GM12878 (cell line): ENCODE measurements at regions not wholly inside any gene's neighbourhood (a gene's known extent, or its start where the extent isn't known, plus 50 kb on each side); places are given as distances from the start of the nearest gene placed in this dataset.

ENCODE experiments used
- ATAC-seq: fragments of 200-7000 bp; cut with Tn5 transposase; 3 replicates; pipeline ENCODE4 v1.9.1; 2020; ENCODE audit warnings: mild to moderate bottlenecking, moderate library complexity
- BruUV-seq: library from RNA; stranded (reverse); fragments of 400-500 nt; replicated peaks from 2 replicates; lab custom pipeline; 2021; lab: Mats Ljungman, UMichigan
- CTCF ChIA-PET: fragments of 300-600 bp; sonication (Branson Sonifier 250); formaldehyde crosslinking; extraction: SDS; loops from one replicate; lab custom pipeline; 2021; ENCODE audit warnings: inconsistent platforms; lab: Yijun Ruan, JAX
- POLR2A ChIA-PET: fragments of 350-600 bp; formaldehyde crosslinking; extraction: SDS; loops from one replicate; lab custom pipeline; 2021; ENCODE audit warnings: inconsistent platforms; lab: Charles Lee
- RAD21 ChIA-PET: fragments of 300-600 bp; sonication (Branson Sonifier 250); formaldehyde crosslinking; loops from one replicate; lab custom pipeline; 2023; ENCODE audit warnings: antibody characterized with exemption; ENCODE audit not compliant: unreplicated experiment; lab: Charles Lee
- SMC1A ChIA-PET: fragments of 300-600 bp; sonication (Branson Sonifier 250); formaldehyde crosslinking; loops from one replicate; lab custom pipeline; 2023; ENCODE audit not compliant: unreplicated experiment, uncharacterized antibody; lab: Charles Lee
- DNase-seq: peaks from one replicate; pipeline ENCODE4 v3.0.0-alpha.2; 2011; ENCODE audit warnings: low read depth, low spot score
- FAIRE-seq: peaks from 3 replicates; lab custom pipeline; 2011; peaks lifted over from hg19 to GRCh38; lab: Jason Lieb, UNC
- H2AFZ ChIP-seq: 2 replicates; pipeline ENCODE4 v1.6.0; 2011; ENCODE audit warnings: low read depth, low read length, control low read depth; ENCODE audit not compliant: control insufficient read depth
- H3K27ac ChIP-seq: 2 replicates; pipeline ENCODE4 v1.5.1; 2011; ENCODE audit warnings: control low read depth; ENCODE audit not compliant: control insufficient read depth, insufficient read depth
- H3K27me3 ChIP-seq, 2 experiments: replicated peaks in 1 of 2; 2 replicates each; pipeline versions ENCODE4 v1.6.0 to v1.6.1; 2011; ENCODE audit warnings: low read length in 1 of 2; ENCODE audit not compliant: control insufficient read depth in 2 of 2, insufficient read depth in 2 of 2
- H3K36me3 ChIP-seq, 2 experiments: 2 replicates each; pipeline ENCODE4 v1.5.1; 2011; ENCODE audit warnings: low read length in 1 of 2; ENCODE audit not compliant: control insufficient read depth in 2 of 2, insufficient read depth in 2 of 2
- H3K4me1 ChIP-seq: 2 replicates; pipeline ENCODE4 v1.6.1; 2011; ENCODE audit warnings: mild to moderate bottlenecking, low read length, moderate library complexity, mixed read lengths; ENCODE audit not compliant: control insufficient read depth, insufficient read depth
- H3K4me2 ChIP-seq: 2 replicates; pipeline ENCODE4 v1.6.0; 2011; ENCODE audit warnings: control low read depth; ENCODE audit not compliant: control insufficient read depth, insufficient read depth
- H3K4me3 ChIP-seq: fragments of 200-600 bp; sonication (generic); 2 replicates; pipeline ENCODE4 v1.5.1; 2016
- H3K79me2 ChIP-seq: 2 replicates; pipeline ENCODE4 v1.6.0; 2011; ENCODE audit warnings: low read length; ENCODE audit not compliant: control insufficient read depth, insufficient read depth
- H3K9ac ChIP-seq: 2 replicates; pipeline ENCODE4 v1.8.0; 2011; ENCODE audit warnings: low read length, control low read depth, mixed read lengths; ENCODE audit not compliant: control insufficient read depth, insufficient read depth
- H3K9me3 ChIP-seq: replicated peaks from 3 replicates; pipeline ENCODE4 v1.5.1; 2011; ENCODE audit warnings: mild to moderate bottlenecking, low read length; ENCODE audit not compliant: control insufficient read depth, insufficient read depth
- H4K20me1 ChIP-seq: 2 replicates; pipeline ENCODE4 v1.6.0; 2011; ENCODE audit not compliant: control insufficient read depth, insufficient read depth
- EED ChIP-seq: sonication (generic); IDR thresholded peaks from 2 replicates; pipeline ENCODE4 v1.6.1; 2016; ENCODE audit warnings: antibody characterized with exemption, low read depth
- GABPA ChIP-seq: IDR thresholded peaks from 2 replicates; pipeline ENCODE4 v1.6.1; 2014; ENCODE audit warnings: antibody characterized with exemption, low read depth, mild to moderate bottlenecking, inconsistent platforms
- POLR2A ChIP-seq: IDR thresholded peaks from 2 replicates; pipeline ENCODE4 v1.6.1; 2011; ENCODE audit warnings: low read depth, mild to moderate bottlenecking, low read length
- POLR2AphosphoS5 ChIP-seq: IDR thresholded peaks from 2 replicates; pipeline ENCODE4 v1.6.1; 2011; ENCODE audit warnings: mild to moderate bottlenecking, low read length, inconsistent platforms
- POU2F2 ChIP-seq: IDR thresholded peaks from 3 replicates; pipeline ENCODE4 v1.6.1; 2011; ENCODE audit warnings: low read depth, mild to moderate bottlenecking, low read length, borderline replicate concordance
- SP1 ChIP-seq: IDR thresholded peaks from one replicate; pipeline ENCODE4 v1.6.1; 2011; ENCODE audit warnings: low read depth, low read length
- TAF1 ChIP-seq: IDR thresholded peaks from 2 replicates; pipeline ENCODE4 v1.6.1; 2011; ENCODE audit warnings: mild to moderate bottlenecking, low read depth, low read length, borderline replicate concordance
- ZNF592 ChIP-seq: fragments of 450-650 bp; IDR thresholded peaks from 2 replicates; pipeline ENCODE4 v1.6.1; 2017; ENCODE audit warnings: mild to moderate bottlenecking, moderate library complexity
- ZNF622 ChIP-seq: fragments of 450-650 bp; IDR thresholded peaks from 2 replicates; pipeline ENCODE4 v1.6.1; 2017; ENCODE audit warnings: mild to moderate bottlenecking, inconsistent platforms
- WGBS: methylation state at CpG from one replicate; pipeline ENCODE4 v1.1.6; 2016; ENCODE audit warnings: low lambda C conversion rate; ENCODE audit not compliant: insufficient replicate concordance, insufficient coverage; ENCODE audit errors: missing lambda C conversion rate; 5-methylcytosine and 5-hydroxymethylcytosine counted together
- in situ Hi-C: fragments of 300-500 bp; cut with MboI; formaldehyde crosslinking; loops from 9 replicates; pipeline ENCODE4 v1.14.3; 2018; ENCODE audit warnings: mixed read lengths
- intact Hi-C: fragments of 100-400 bp; cut with micrococcal nuclease; formaldehyde crosslinking; loops from one replicate; pipeline ENCODE4 v1.14.2; 2022; ENCODE audit not compliant: unreplicated experiment

GRCh38 chr2:122433123-122433754 is 677.8 kb downstream of the TSN start (continued):
- TF ChIP-seq ZNF592 (no peak), POLR2AphosphoS5 (no peak), POLR2A (no peak), ZNF622 (no peak)

DNA sequence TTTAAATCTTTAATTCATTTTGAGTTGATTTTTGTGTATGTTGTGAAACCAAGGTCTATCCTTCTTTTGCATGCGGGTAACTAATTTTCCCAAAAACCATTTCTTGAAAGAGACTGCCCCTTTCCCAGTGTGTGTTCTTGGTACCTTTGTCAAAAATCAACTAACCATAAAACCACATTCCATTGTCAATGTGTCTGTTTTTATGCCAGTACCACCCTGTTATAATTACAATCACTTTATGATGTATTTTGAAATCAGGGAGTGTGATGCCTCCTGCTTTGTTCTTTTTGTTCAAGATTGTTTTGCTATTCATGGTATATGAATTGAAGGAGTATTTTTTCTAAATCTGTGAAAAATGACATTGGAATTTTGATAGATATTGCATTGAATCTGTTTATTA is 689.6 kb downstream of the TSN start:
- no peak overlapping the region for H3K4me2 ChIP-seq
- no TSS peak for BruUV-seq
- H3K4me3 ChIP-seq = no peak overlapping the region
- H3K9ac ChIP-seq = no peak overlapping the region
- CTCF ChIA-PET = no interaction called here
- no peaks in the 10 kb centered on the region for H3K9me3 ChIP-seq
- DNase-seq (no peak), ATAC-seq (no peak), FAIRE-seq (no peak)
- RAD21 ChIA-PET = no interaction called here
- intact Hi-C loops (no loop called here), in situ Hi-C loops (no loop called here)
- no peak overlapping the region for H3K27ac ChIP-seq
- no peaks in the 10 kb centered on the region for H3K36me3 ChIP-seq
- H4K20me1 ChIP-seq = no peaks in the 10 kb centered on the region
- H2AFZ ChIP-seq = no peak overlapping the region
- H3K4me1 ChIP-seq = no peaks in the 10 kb centered on the region
- H3K79me2 ChIP-seq = no peaks in the 10 kb centered on the region
- 45% methylated on average over 1 of the region's 1 CpG for WGBS
- SMC1A ChIA-PET = no interaction called here
- no peaks in the 10 kb centered on the region for H3K27me3 ChIP-seq
- TF ChIP-seq POU2F2 = no peak
- no peak for TF ChIP-seq TAF1
- TF ChIP-seq EED = no peak
- no peak for TF ChIP-seq SP1
- no peak for TF ChIP-seq GABPA
- POLR2A ChIA-PET = no interaction called here
